ENCODE measurements at regions not wholly inside any gene's neighbourhood (a gene's known extent, or its start where the extent isn't known, plus 50 kb on each side); places are given as distances from the start of the nearest gene placed in this dataset.

GRCh38 chr2:216956820-216957493 lies 97.1 kb upstream of the TNP1 start (continued):
- TF ChIP-seq CHD2 (IDR thresholded peaks at IDR 0.05; ENCODE audit: low read length, partially characterized antibody) (no peak), RAD21 (IDR thresholded peaks at IDR 0.05; ENCODE audit: low read length) (no peak), MAX (IDR thresholded peaks at IDR 0.05; ENCODE audit: low read depth) (no peak), YY1 (IDR thresholded peaks at IDR 0.05; ENCODE audit: low read depth) (no peak), EZH2phosphoT487 (IDR thresholded peaks at IDR 0.05; ENCODE audit: borderline replicate concordance, low read depth) (no peak), ZBTB33 (IDR thresholded peaks at IDR 0.05; ENCODE audit: borderline replicate concordance, low read depth) (no peak), MXI1 (IDR thresholded peaks at IDR 0.05; ENCODE audit: low read depth, low read length) (no peak), TAF1 (IDR thresholded peaks at IDR 0.05; ENCODE audit: borderline replicate concordance, low read depth, low read length) (no peak)
- TF ChIP-seq, protein P1, sequence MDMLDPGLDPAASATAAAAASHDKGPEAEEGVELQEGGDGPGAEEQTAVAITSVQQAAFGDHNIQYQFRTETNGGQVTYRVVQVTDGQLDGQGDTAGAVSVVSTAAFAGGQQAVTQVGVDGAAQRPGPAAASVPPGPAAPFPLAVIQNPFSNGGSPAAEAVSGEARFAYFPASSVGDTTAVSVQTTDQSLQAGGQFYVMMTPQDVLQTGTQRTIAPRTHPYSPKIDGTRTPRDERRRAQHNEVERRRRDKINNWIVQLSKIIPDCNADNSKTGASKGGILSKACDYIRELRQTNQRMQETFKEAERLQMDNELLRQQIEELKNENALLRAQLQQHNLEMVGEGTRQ (IDR thresholded peaks at IDR 0.05; ENCODE audit: borderline replicate concordance, low read depth, low read length): no peak

DNA sequence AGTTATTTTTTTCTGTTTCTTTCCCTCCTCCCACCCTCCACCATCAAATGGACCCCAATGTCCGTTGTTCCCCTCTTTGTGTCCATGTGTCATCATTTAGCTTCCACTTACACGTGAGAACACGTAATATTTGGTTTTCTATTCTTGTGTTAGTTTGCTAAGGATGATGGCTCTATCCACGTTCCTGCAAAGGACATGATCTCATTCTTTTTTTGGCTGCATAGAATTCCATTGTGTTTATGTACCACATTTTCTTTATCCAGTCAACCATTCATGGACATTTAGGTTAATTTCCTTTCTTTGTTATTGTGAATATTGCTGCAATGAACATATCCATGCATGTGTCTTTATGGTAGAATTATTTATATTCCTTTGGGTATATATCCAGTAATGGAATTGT lies 91.3 kb upstream of the TNP1 start:
- H3K27ac ChIP-seq (ENCODE audit: low read depth in 2 of 2, low read length in 1 of 2): no peak overlapping the region
- ChIA-PET CTCF (no interaction called here), POLR2A (no interaction called here)
- H3K9me2 ChIP-seq: no peaks in the 10 kb centered on the region
- H3K4me2 ChIP-seq: no peak overlapping the region
- 34% methylated on average over 4 of the region's 4 CpGs for WGBS (ENCODE audit: low lambda C conversion rate)
- H3K9me3 ChIP-seq: no peaks in the 10 kb centered on the region
- no peak overlapping the region for H2AFZ ChIP-seq (ENCODE audit: low read depth)
- no peaks in the 10 kb centered on the region for H3K79me2 ChIP-seq (ENCODE audit: insufficient read depth)
- no peaks in the 10 kb centered on the region for H3K36me3 ChIP-seq (replicated peaks in 1 of 2; ENCODE audit: control insufficient read depth in 1 of 2, insufficient read depth in 2 of 2, low read length in 1 of 2)
- H3K4me3 ChIP-seq (ENCODE audit: low read depth in 2 of 2, low read length in 1 of 2): no peak overlapping the region
- H3K4me1 ChIP-seq (ENCODE audit: control insufficient read depth in 1 of 2, insufficient read depth in 2 of 2, low read depth in 1 of 2, low read length in 1 of 2): no peaks in the 10 kb centered on the region; a peak in 1 of 4 replicates
- H3K27me3 ChIP-seq (ENCODE audit: insufficient read depth): no peaks in the 10 kb centered on the region
- no peaks in the 10 kb centered on the region for H3F3A ChIP-seq (replicated peaks; ENCODE audit: insufficient read depth)
- no peak overlapping the region for H3K9ac ChIP-seq
- DNase-seq: no peak
- H4K20me1 ChIP-seq (ENCODE audit: insufficient read depth): no peaks in the 10 kb centered on the region
- TF ChIP-seq FOXM1 (IDR thresholded peaks at IDR 0.05; ENCODE audit: low read depth): no peak
- no peak for TF ChIP-seq GABPA (IDR thresholded peaks at IDR 0.05; ENCODE audit: low read depth)
- TF ChIP-seq CTCF (IDR thresholded peaks at IDR 0.05): no peak
- no peak for TF ChIP-seq GATA2 (CRISPR knock-in tag; IDR thresholded peaks at IDR 0.05)
- no peak for TF ChIP-seq NFIC (IDR thresholded peaks at IDR 0.05; ENCODE audit: borderline replicate concordance)
- no peak for TF ChIP-seq YY1 (IDR thresholded peaks at IDR 0.05; ENCODE audit: low read depth)
- no peak for TF ChIP-seq TAF1 (IDR thresholded peaks at IDR 0.05; ENCODE audit: borderline replicate concordance, low read depth, low read length)
- TF ChIP-seq SMC3 (IDR thresholded peaks at IDR 0.05; ENCODE audit: low read depth, low read length): no peak
- TF ChIP-seq, protein P2, sequence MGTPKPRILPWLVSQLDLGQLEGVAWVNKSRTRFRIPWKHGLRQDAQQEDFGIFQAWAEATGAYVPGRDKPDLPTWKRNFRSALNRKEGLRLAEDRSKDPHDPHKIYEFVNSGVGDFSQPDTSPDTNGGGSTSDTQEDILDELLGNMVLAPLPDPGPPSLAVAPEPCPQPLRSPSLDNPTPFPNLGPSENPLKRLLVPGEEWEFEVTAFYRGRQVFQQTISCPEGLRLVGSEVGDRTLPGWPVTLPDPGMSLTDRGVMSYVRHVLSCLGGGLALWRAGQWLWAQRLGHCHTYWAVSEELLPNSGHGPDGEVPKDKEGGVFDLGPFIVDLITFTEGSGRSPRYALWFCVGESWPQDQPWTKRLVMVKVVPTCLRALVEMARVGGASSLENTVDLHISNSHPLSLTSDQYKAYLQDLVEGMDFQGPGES (IDR thresholded peaks at IDR 0.05; ENCODE audit: low read depth, low read length): no peak
- TF ChIP-seq, protein P3, sequence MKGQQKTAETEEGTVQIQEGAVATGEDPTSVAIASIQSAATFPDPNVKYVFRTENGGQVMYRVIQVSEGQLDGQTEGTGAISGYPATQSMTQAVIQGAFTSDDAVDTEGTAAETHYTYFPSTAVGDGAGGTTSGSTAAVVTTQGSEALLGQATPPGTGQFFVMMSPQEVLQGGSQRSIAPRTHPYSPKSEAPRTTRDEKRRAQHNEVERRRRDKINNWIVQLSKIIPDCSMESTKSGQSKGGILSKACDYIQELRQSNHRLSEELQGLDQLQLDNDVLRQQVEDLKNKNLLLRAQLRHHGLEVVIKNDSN (IDR thresholded peaks at IDR 0.05; ENCODE audit: borderline replicate concordance, low read depth): no peak
- TF ChIP-seq ELF1 (IDR thresholded peaks at IDR 0.05): no peak
- TF ChIP-seq EP300 (IDR thresholded peaks at IDR 0.05; ENCODE audit: borderline replicate concordance in 1 of 2, low read depth in 1 of 2, low read length in 1 of 2): no peak
- TF ChIP-seq, protein P1 (IDR thresholded peaks at IDR 0.05; ENCODE audit: borderline replicate concordance, low read depth, low read length): no peak
- no peak for TF ChIP-seq TCF12 (IDR thresholded peaks at IDR 0.05)
- no peak for TF ChIP-seq CHD2 (IDR thresholded peaks at IDR 0.05; ENCODE audit: low read length, partially characterized antibody)
- no peak for TF ChIP-seq MAX (IDR thresholded peaks at IDR 0.05; ENCODE audit: low read depth)
- TF ChIP-seq FOXJ3 (CRISPR knock-in tag; IDR thresholded peaks at IDR 0.05): no peak
